PC-3 (cell line): ENCODE measurements at regions not wholly inside any gene's neighbourhood (a gene's known extent, or its start where the extent isn't known, plus 50 kb on each side); places are given as distances from the start of the nearest gene placed in this dataset.

ENCODE experiments used
- ATAC-seq: fragments of 200-7000 bp; cut with Tn5 transposase; 2 replicates; pipeline ENCODE4 v1.9.1; 2020; ENCODE audit warnings: mild to moderate bottlenecking, moderate library complexity
- BruUV-seq: library from RNA; stranded (reverse); fragments of 400-500 nt; replicated peaks from 2 replicates; lab custom pipeline; 2021; lab: Mats Ljungman, UMichigan
- CTCF ChIA-PET: fragments of 300-600 bp; sonication (Branson Sonifier 250); formaldehyde crosslinking; loops from one replicate; lab custom pipeline; 2022; ENCODE audit warnings: antibody characterized with exemption; lab: Charles Lee
- POLR2A ChIA-PET: fragments of 300-600 bp; sonication (Branson Sonifier 250); formaldehyde crosslinking; loops from one replicate; lab custom pipeline; 2022; ENCODE audit warnings: antibody characterized with exemption; ENCODE audit not compliant: unreplicated experiment; lab: Charles Lee
- DNase-seq: peaks from one replicate; pipeline ENCODE4 v3.0.0-alpha.2; 2015
- H2AFZ ChIP-seq: fragments of 300-600 bp; sonication (generic); 2 replicates; pipeline ENCODE4 v1.6.0; 2016; ENCODE audit warnings: antibody characterized with exemption, low read length
- H3F3A ChIP-seq: fragments of 300-600 bp; sonication (generic); one replicate; pipeline ENCODE4 v1.6.0; 2017; ENCODE audit warnings: antibody characterized with exemption, low read length, control low read depth, mild to moderate bottlenecking; ENCODE audit not compliant: unreplicated experiment
- H3K27ac ChIP-seq: fragments of 300-600 bp; sonication (generic); 2 replicates; pipeline ENCODE4 v1.5.1; 2016; ENCODE audit warnings: mild to moderate bottlenecking, low read length
- H3K27me3 ChIP-seq: fragments of 300-600 bp; sonication (generic); 2 replicates; pipeline ENCODE4 v1.6.1; 2016; ENCODE audit warnings: low read length, mixed read lengths
- H3K36me3 ChIP-seq: fragments of 300-600 bp; sonication (generic); 2 replicates; pipeline ENCODE4 v1.6.1; 2016; ENCODE audit warnings: low read depth, mixed run types, low read length, mixed read lengths
- H3K4me1 ChIP-seq: fragments of 300-600 bp; sonication (generic); 2 replicates; pipeline ENCODE4 v1.5.1; 2016; ENCODE audit warnings: low read length; ENCODE audit not compliant: insufficient read depth
- H3K4me2 ChIP-seq: fragments of 300-600 bp; sonication (generic); 2 replicates; pipeline ENCODE4 v1.6.0; 2016; ENCODE audit warnings: low read length
- H3K4me3 ChIP-seq: fragments of 300-600 bp; sonication (generic); 2 replicates; pipeline ENCODE4 v1.5.1; 2016; ENCODE audit warnings: mild to moderate bottlenecking, low read length, mixed read lengths
- H3K79me2 ChIP-seq: fragments of 300-600 bp; sonication (generic); 2 replicates; pipeline ENCODE4 v1.6.1; 2017; ENCODE audit warnings: low read length, mixed read lengths
- H3K9ac ChIP-seq: fragments of 300-600 bp; sonication (generic); 2 replicates; pipeline ENCODE4 v1.6.0; 2016; ENCODE audit warnings: mild to moderate bottlenecking, low read length
- H3K9me2 ChIP-seq: fragments of 300-600 bp; sonication (generic); replicated peaks from 2 replicates; pipeline ENCODE4 v1.6.1; 2016; ENCODE audit warnings: mixed run types, low read length, mixed read lengths
- H3K9me3 ChIP-seq: fragments of 300-600 bp; sonication (generic); 2 replicates; pipeline ENCODE4 v1.6.1; 2016; ENCODE audit warnings: low read length, mixed read lengths
- H4K20me1 ChIP-seq: fragments of 300-600 bp; sonication (generic); 2 replicates; pipeline ENCODE4 v1.6.1; 2016; ENCODE audit warnings: low read length, mixed read lengths
- CTCF ChIP-seq: fragments of 300-600 bp; sonication (generic); conservative IDR thresholded peaks from 2 replicates; pipeline ENCODE4 v1.5.1; 2017; ENCODE audit warnings: antibody characterized with exemption, low read depth, mild to moderate bottlenecking, low read length
- EZH2 ChIP-seq: fragments of 300-600 bp; sonication (generic); IDR thresholded peaks from one replicate; pipeline ENCODE4 v1.6.1; 2017; ENCODE audit warnings: antibody characterized with exemption, mild to moderate bottlenecking, low read length; ENCODE audit not compliant: unreplicated experiment
- EZH2phosphoT487 ChIP-seq: fragments of 300-600 bp; sonication (generic); IDR thresholded peaks from 2 replicates; pipeline ENCODE4 v1.6.1; 2018; ENCODE audit warnings: mild to moderate bottlenecking, antibody characterized with exemption, low read length, borderline replicate concordance
- intact Hi-C: fragments of 100-400 bp; cut with micrococcal nuclease; formaldehyde crosslinking; loops from 2 replicates; pipeline ENCODE4 v1.9.0; 2023

GRCh38 chr15:61651267-61651666 lies 409.0 kb downstream of the VPS13C start:
- no peak overlapping the region for H3K4me3 ChIP-seq
- ChIA-PET POLR2A (no interaction called here), CTCF (no interaction called here)
- BruUV-seq = no TSS peak
- no peaks in the 10 kb centered on the region for H3F3A ChIP-seq
- H3K36me3 ChIP-seq = no peaks in the 10 kb centered on the region
- H3K9ac ChIP-seq = no peak overlapping the region
- ATAC-seq (no peak), DNase-seq (no peak)
- H3K27ac ChIP-seq = no peak overlapping the region
- no peaks in the 10 kb centered on the region for H3K79me2 ChIP-seq
- no peaks in the 10 kb centered on the region for H4K20me1 ChIP-seq
- intact Hi-C loops = no loop called here
- H3K9me2 ChIP-seq = no peaks in the 10 kb centered on the region
- no peak overlapping the region for H2AFZ ChIP-seq
- TF ChIP-seq CTCF = no peak
- TF ChIP-seq EZH2 = no peak
- TF ChIP-seq EZH2phosphoT487 = no peak
- H3K9me3 ChIP-seq = no peaks in the 10 kb centered on the region
- no peaks in the 10 kb centered on the region for H3K4me1 ChIP-seq
- H3K4me2 ChIP-seq = no peak overlapping the region
- peaks cover 32% of the 10 kb centered on the region for H3K27me3 ChIP-seq

GRCh38 chr15:61649046-61649445 lies 411.2 kb downstream of the VPS13C start:
- peaks cover 36% of the 10 kb centered on the region for H3K27me3 ChIP-seq
- H3K4me2 ChIP-seq = no peak overlapping the region
- BruUV-seq = no TSS peak
- POLR2A ChIA-PET = no interaction called here
- H3F3A ChIP-seq = no peaks in the 10 kb centered on the region
- H3K9ac ChIP-seq = no peak overlapping the region
- intact Hi-C loops = no loop called here
- no peak overlapping the region for H3K4me3 ChIP-seq
- no peak overlapping the region for H2AFZ ChIP-seq
- no peaks in the 10 kb centered on the region for H3K9me2 ChIP-seq
- H3K9me3 ChIP-seq = no peaks in the 10 kb centered on the region
- no peak overlapping the region for H3K27ac ChIP-seq
- ATAC-seq (no peak), DNase-seq (no peak)
- no peaks in the 10 kb centered on the region for H3K4me1 ChIP-seq
- H4K20me1 ChIP-seq = no peaks in the 10 kb centered on the region
- H3K79me2 ChIP-seq = no peaks in the 10 kb centered on the region
- no peak for TF ChIP-seq CTCF
- no peak for TF ChIP-seq EZH2phosphoT487
- no peak for TF ChIP-seq EZH2
- H3K36me3 ChIP-seq = no peaks in the 10 kb centered on the region
- CTCF ChIA-PET = no interaction called here

- H4K20me1 ChIP-seq = no peaks in the 10 kb centered on the region
- H3K4me2 ChIP-seq = no peak overlapping the region
- H2AFZ ChIP-seq = no peak overlapping the region
- H3K27me3 ChIP-seq = peaks cover 60% of the 10 kb centered on the region
- no peaks in the 10 kb centered on the region for H3K36me3 ChIP-seq
- BruUV-seq = no TSS peak
- H3K9me2 ChIP-seq = no peaks in the 10 kb centered on the region
- ATAC-seq (no peak), DNase-seq (no peak)
- no peaks in the 10 kb centered on the region for H3K79me2 ChIP-seq
- intact Hi-C loops = no loop called here
- TF ChIP-seq CTCF (no peak), EZH2 (no peak)
- no peak overlapping the region for H3K9ac ChIP-seq
- H3K4me1 ChIP-seq = no peaks in the 10 kb centered on the region
- no peaks in the 10 kb centered on the region for H3K9me3 ChIP-seq
- H3K27ac ChIP-seq = no peak overlapping the region
- H3K4me3 ChIP-seq = no peak overlapping the region
- POLR2A ChIA-PET = no interaction called here
- CTCF ChIA-PET = no interaction called here
- H3F3A ChIP-seq = no peaks in the 10 kb centered on the region
Measured at GRCh38 chr15:61644550-61644949, 415.4 kb upstream of the RORA start.
